GM12878 (cell line): ENCODE measurements at regions not wholly inside any gene's neighbourhood (a gene's known extent, or its start where the extent isn't known, plus 50 kb on each side); places are given as distances from the start of the nearest gene placed in this dataset.

Experiments
- ATAC-seq: fragments of 200-7000 bp; cut with Tn5 transposase; 3 replicates; pipeline ENCODE4 v1.9.1; 2020; ENCODE audit warnings: mild to moderate bottlenecking, moderate library complexity
- BruUV-seq: library from RNA; stranded (reverse); fragments of 400-500 nt; replicated peaks from 2 replicates; lab custom pipeline; 2021; lab: Mats Ljungman, UMichigan
- CTCF ChIA-PET: fragments of 300-600 bp; sonication (Branson Sonifier 250); formaldehyde crosslinking; extraction: SDS; loops from one replicate; lab custom pipeline; 2021; ENCODE audit warnings: inconsistent platforms; lab: Yijun Ruan, JAX
- POLR2A ChIA-PET: fragments of 350-600 bp; formaldehyde crosslinking; extraction: SDS; loops from one replicate; lab custom pipeline; 2021; ENCODE audit warnings: inconsistent platforms; lab: Charles Lee
- RAD21 ChIA-PET: fragments of 300-600 bp; sonication (Branson Sonifier 250); formaldehyde crosslinking; loops from one replicate; lab custom pipeline; 2023; ENCODE audit warnings: antibody characterized with exemption; ENCODE audit not compliant: unreplicated experiment; lab: Charles Lee
- SMC1A ChIA-PET: fragments of 300-600 bp; sonication (Branson Sonifier 250); formaldehyde crosslinking; loops from one replicate; lab custom pipeline; 2023; ENCODE audit not compliant: unreplicated experiment, uncharacterized antibody; lab: Charles Lee
- DNase-seq: peaks from one replicate; pipeline ENCODE4 v3.0.0-alpha.2; 2011; ENCODE audit warnings: low read depth, low spot score
- FAIRE-seq: peaks from 3 replicates; lab custom pipeline; 2011; peaks lifted over from hg19 to GRCh38; lab: Jason Lieb, UNC
- H2AFZ ChIP-seq: 2 replicates; pipeline ENCODE4 v1.6.0; 2011; ENCODE audit warnings: low read depth, low read length, control low read depth; ENCODE audit not compliant: control insufficient read depth
- H3K27ac ChIP-seq: 2 replicates; pipeline ENCODE4 v1.5.1; 2011; ENCODE audit warnings: control low read depth; ENCODE audit not compliant: control insufficient read depth, insufficient read depth
- H3K27me3 ChIP-seq, 2 experiments: replicated peaks in 1 of 2; 2 replicates each; pipeline versions ENCODE4 v1.6.0 to v1.6.1; 2011; ENCODE audit warnings: low read length in 1 of 2; ENCODE audit not compliant: control insufficient read depth in 2 of 2, insufficient read depth in 2 of 2
- H3K36me3 ChIP-seq, 2 experiments: 2 replicates each; pipeline ENCODE4 v1.5.1; 2011; ENCODE audit warnings: low read length in 1 of 2; ENCODE audit not compliant: control insufficient read depth in 2 of 2, insufficient read depth in 2 of 2
- H3K4me1 ChIP-seq: 2 replicates; pipeline ENCODE4 v1.6.1; 2011; ENCODE audit warnings: mild to moderate bottlenecking, low read length, moderate library complexity, mixed read lengths; ENCODE audit not compliant: control insufficient read depth, insufficient read depth
- H3K4me2 ChIP-seq: 2 replicates; pipeline ENCODE4 v1.6.0; 2011; ENCODE audit warnings: control low read depth; ENCODE audit not compliant: control insufficient read depth, insufficient read depth
- H3K4me3 ChIP-seq: fragments of 200-600 bp; sonication (generic); 2 replicates; pipeline ENCODE4 v1.5.1; 2016
- H3K79me2 ChIP-seq: 2 replicates; pipeline ENCODE4 v1.6.0; 2011; ENCODE audit warnings: low read length; ENCODE audit not compliant: control insufficient read depth, insufficient read depth
- H3K9ac ChIP-seq: 2 replicates; pipeline ENCODE4 v1.8.0; 2011; ENCODE audit warnings: low read length, control low read depth, mixed read lengths; ENCODE audit not compliant: control insufficient read depth, insufficient read depth
- H3K9me3 ChIP-seq: replicated peaks from 3 replicates; pipeline ENCODE4 v1.5.1; 2011; ENCODE audit warnings: mild to moderate bottlenecking, low read length; ENCODE audit not compliant: control insufficient read depth, insufficient read depth
- H4K20me1 ChIP-seq: 2 replicates; pipeline ENCODE4 v1.6.0; 2011; ENCODE audit not compliant: control insufficient read depth, insufficient read depth
- EED ChIP-seq: sonication (generic); IDR thresholded peaks from 2 replicates; pipeline ENCODE4 v1.6.1; 2016; ENCODE audit warnings: antibody characterized with exemption, low read depth
- SUZ12 ChIP-seq: fragments of 200-600 bp; sonication (generic); IDR thresholded peaks from one replicate; pipeline ENCODE4 v1.6.1; 2018; ENCODE audit warnings: antibody characterized with exemption, mild to moderate bottlenecking; ENCODE audit not compliant: unreplicated experiment
- ZNF384 ChIP-seq: IDR thresholded peaks from 2 replicates; pipeline ENCODE4 v1.6.1; 2012; ENCODE audit warnings: low read depth, mild to moderate bottlenecking, low read length, improper control_type of control experiment, borderline replicate concordance
- WGBS: methylation state at CpG from one replicate; pipeline ENCODE4 v1.1.6; 2016; ENCODE audit warnings: low lambda C conversion rate; ENCODE audit not compliant: insufficient replicate concordance, insufficient coverage; ENCODE audit errors: missing lambda C conversion rate; 5-methylcytosine and 5-hydroxymethylcytosine counted together
- in situ Hi-C: fragments of 300-500 bp; cut with MboI; formaldehyde crosslinking; loops from 9 replicates; pipeline ENCODE4 v1.14.3; 2018; ENCODE audit warnings: mixed read lengths
- intact Hi-C: fragments of 100-400 bp; cut with micrococcal nuclease; formaldehyde crosslinking; loops from one replicate; pipeline ENCODE4 v1.14.2; 2022; ENCODE audit not compliant: unreplicated experiment
- TF ChIP-seq, protein P1 (sequence below): fragments of 450-650 bp; formaldehyde crosslinking; IDR thresholded peaks from 2 replicates; pipeline ENCODE4 v1.5.0; 2022; ENCODE audit warnings: mild to moderate bottlenecking, missing genetic modification characterization
- TF ChIP-seq, protein P2 (sequence below): IDR thresholded peaks from 2 replicates; pipeline ENCODE4 v1.6.1; 2012; ENCODE audit warnings: low read depth, low read length, improper control_type of control experiment

DNA sequence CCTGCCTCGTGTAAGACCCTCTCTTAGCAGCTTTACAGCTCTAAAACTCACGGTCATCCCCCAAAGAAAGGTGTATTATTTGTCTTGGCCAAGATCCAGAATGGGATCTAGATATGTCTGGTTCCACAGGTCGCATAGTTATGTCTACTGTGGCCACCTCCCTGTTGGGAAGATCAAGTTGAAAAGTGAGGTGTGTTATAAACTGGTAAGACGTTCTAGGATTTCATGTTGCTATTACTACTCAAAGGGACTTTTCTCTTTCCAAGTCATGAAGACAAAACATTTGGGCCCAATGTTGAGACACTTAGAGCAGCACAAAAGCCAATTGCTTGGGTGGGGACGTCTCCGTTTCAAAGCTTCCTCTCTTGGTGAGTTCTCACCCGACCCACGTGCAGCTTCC lies 766.0 kb downstream of the RNF144A start:
- no peaks in the 10 kb centered on the region for H3K36me3 ChIP-seq
- ATAC-seq (no peak), FAIRE-seq (no peak), DNase-seq (no peak)
- no peak overlapping the region for H3K9ac ChIP-seq
- H3K4me2 ChIP-seq = no peak overlapping the region
- H3K27me3 ChIP-seq = no peaks in the 10 kb centered on the region; a peak in 1 of 4 replicates
- POLR2A ChIA-PET = no interaction called here
- TF ChIP-seq EED (no peak), ZNF384 (no peak), SUZ12 (no peak)
- TF ChIP-seq, protein P1, sequence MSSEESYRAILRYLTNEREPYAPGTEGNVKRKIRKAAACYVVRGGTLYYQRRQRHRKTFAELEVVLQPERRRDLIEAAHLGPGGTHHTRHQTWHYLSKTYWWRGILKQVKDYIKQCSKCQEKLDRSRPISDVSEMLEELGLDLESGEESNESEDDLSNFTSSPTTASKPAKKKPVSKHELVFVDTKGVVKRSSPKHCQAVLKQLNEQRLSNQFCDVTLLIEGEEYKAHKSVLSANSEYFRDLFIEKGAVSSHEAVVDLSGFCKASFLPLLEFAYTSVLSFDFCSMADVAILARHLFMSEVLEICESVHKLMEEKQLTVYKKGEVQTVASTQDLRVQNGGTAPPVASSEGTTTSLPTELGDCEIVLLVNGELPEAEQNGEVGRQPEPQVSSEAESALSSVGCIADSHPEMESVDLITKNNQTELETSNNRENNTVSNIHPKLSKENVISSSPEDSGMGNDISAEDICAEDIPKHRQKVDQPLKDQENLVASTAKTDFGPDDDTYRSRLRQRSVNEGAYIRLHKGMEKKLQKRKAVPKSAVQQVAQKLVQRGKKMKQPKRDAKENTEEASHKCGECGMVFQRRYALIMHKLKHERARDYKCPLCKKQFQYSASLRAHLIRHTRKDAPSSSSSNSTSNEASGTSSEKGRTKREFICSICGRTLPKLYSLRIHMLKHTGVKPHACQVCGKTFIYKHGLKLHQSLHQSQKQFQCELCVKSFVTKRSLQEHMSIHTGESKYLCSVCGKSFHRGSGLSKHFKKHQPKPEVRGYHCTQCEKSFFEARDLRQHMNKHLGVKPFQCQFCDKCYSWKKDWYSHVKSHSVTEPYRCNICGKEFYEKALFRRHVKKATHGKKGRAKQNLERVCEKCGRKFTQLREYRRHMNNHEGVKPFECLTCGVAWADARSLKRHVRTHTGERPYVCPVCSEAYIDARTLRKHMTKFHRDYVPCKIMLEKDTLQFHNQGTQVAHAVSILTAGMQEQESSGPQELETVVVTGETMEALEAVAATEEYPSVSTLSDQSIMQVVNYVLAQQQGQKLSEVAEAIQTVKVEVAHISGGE = no peak
- TF ChIP-seq, protein P2, sequence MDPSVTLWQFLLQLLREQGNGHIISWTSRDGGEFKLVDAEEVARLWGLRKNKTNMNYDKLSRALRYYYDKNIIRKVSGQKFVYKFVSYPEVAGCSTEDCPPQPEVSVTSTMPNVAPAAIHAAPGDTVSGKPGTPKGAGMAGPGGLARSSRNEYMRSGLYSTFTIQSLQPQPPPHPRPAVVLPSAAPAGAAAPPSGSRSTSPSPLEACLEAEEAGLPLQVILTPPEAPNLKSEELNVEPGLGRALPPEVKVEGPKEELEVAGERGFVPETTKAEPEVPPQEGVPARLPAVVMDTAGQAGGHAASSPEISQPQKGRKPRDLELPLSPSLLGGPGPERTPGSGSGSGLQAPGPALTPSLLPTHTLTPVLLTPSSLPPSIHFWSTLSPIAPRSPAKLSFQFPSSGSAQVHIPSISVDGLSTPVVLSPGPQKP = no peak
- no TSS peak for BruUV-seq
- intact Hi-C loops = no loop called here
- CTCF ChIA-PET = interaction anchor here (1.3 to 1.6 kb wide), 2 partner anchors 10 to 42 kb away, joined by 3 to 4 read pairs; no protein-coding TSS in a partner anchor
- 11% methylated on average over 8 of the region's 8 CpGs for WGBS
- no peak overlapping the region for H2AFZ ChIP-seq
- H4K20me1 ChIP-seq = no peaks in the 10 kb centered on the region
- no peak overlapping the region for H3K27ac ChIP-seq
- H3K4me3 ChIP-seq = no peak overlapping the region
- no peaks in the 10 kb centered on the region for H3K4me1 ChIP-seq
- in situ Hi-C loops = no loop called here
- H3K9me3 ChIP-seq = no peaks in the 10 kb centered on the region
- RAD21 ChIA-PET = no interaction called here
- SMC1A ChIA-PET = interaction anchor here (0.6 to 1.3 kb wide), 3 partner anchors 12 to 952 kb away, joined by 4 to 7 read pairs (median 4); no protein-coding TSS in a partner anchor
- no peaks in the 10 kb centered on the region for H3K79me2 ChIP-seq
